ENCODE measurements at regions not wholly inside any gene's neighbourhood (a gene's known extent, or its start where the extent isn't known, plus 50 kb on each side); places are given as distances from the start of the nearest gene placed in this dataset.

DNA sequence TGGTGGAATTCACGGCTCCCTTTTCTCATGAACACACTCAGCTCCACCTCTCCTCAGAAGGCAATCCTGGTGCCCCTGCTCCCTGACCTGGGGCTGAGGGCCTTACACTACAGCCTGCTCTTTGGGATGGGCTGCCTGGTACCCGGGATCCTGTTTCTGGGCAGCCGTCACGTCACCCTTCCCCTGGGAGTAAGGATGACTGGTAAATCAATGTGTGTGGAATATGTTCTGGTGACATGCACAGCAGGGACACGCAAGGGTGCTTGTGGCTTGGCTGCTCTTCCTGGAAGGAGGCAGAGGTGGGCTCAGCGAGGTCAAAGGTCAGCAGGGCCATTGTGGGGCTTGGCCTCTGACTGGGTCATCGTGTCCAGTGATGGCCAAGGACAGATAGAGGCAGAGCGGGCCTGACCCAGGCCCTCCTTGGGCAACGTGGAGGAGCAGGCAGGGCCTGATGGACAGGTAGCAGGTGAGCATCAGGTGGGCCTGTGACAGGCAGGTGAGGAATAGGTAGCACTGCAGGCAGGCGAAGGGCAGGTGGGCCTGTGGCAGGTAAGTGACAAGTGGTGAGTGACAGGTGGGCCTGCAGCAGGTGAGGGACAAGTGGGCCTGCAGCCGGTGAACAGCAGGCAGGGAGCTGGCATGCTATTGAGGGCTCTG, 399.4 kb upstream of the IRX4 start:
- Histone ChIP-seq H3K4me2 (no peak overlapping the region), H4K20me1 (ENCODE audit: insufficient read depth) (no peaks in the 10 kb centered on the region), H2AFZ (ENCODE audit: low read depth) (no peak overlapping the region), H3K27ac (no peak overlapping the region), H3K4me1 (ENCODE audit: low read depth, poor library complexity, severe bottlenecking) (no peaks in the 10 kb centered on the region), H3K27me3 (ENCODE audit: insufficient read depth, low read depth) (no peaks in the 10 kb centered on the region), H3K9ac (no peak overlapping the region), H3K36me3 (ENCODE audit: insufficient read depth) (no peaks in the 10 kb centered on the region), H3K4me3 (IDR thresholded peaks at IDR 0.05; ENCODE audit: insufficient read depth, low read depth, low read length) (no peak overlapping the region), H3K79me2 (ENCODE audit: insufficient read depth, low read depth) (no peaks in the 10 kb centered on the region)
- TF ChIP-seq, protein P1, sequence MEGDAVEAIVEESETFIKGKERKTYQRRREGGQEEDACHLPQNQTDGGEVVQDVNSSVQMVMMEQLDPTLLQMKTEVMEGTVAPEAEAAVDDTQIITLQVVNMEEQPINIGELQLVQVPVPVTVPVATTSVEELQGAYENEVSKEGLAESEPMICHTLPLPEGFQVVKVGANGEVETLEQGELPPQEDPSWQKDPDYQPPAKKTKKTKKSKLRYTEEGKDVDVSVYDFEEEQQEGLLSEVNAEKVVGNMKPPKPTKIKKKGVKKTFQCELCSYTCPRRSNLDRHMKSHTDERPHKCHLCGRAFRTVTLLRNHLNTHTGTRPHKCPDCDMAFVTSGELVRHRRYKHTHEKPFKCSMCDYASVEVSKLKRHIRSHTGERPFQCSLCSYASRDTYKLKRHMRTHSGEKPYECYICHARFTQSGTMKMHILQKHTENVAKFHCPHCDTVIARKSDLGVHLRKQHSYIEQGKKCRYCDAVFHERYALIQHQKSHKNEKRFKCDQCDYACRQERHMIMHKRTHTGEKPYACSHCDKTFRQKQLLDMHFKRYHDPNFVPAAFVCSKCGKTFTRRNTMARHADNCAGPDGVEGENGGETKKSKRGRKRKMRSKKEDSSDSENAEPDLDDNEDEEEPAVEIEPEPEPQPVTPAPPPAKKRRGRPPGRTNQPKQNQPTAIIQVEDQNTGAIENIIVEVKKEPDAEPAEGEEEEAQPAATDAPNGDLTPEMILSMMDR (conservative IDR thresholded peaks at IDR 0.05; ENCODE audit: low read depth, low read length): no peak

DNA sequence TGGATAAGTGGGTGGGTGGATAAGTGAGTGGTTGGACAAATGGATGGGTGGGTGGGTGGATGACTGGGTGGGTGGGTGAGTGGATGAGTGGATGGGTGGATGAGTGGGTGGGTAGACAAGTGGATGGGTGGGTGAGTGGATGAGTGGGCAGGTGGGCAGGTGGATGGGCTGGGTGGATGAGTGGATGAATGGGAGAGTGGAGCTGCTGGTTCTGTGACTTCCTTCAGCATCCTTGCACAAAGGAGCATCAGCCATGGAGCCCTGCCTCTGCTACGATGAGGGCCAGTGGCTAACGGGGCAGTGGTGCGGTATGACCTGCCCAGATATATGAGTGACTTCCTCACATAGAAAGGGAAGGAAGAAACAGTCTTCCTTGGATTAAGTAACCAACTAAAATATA, 398.7 kb upstream of the IRX4 start:
- no peaks in the 10 kb centered on the region for H3K79me2 ChIP-seq (ENCODE audit: insufficient read depth, low read depth)
- TF ChIP-seq, protein P1 (conservative IDR thresholded peaks at IDR 0.05; ENCODE audit: low read depth, low read length): no peak
- no peak overlapping the region for H3K27ac ChIP-seq
- no peaks in the 10 kb centered on the region for H3K36me3 ChIP-seq (ENCODE audit: insufficient read depth)
- H3K4me3 ChIP-seq (IDR thresholded peaks at IDR 0.05; ENCODE audit: insufficient read depth, low read depth, low read length): no peak overlapping the region
- H4K20me1 ChIP-seq (ENCODE audit: insufficient read depth): no peaks in the 10 kb centered on the region
- H3K27me3 ChIP-seq (ENCODE audit: insufficient read depth, low read depth): no peaks in the 10 kb centered on the region
- H3K4me2 ChIP-seq: no peak overlapping the region
- no peaks in the 10 kb centered on the region for H3K4me1 ChIP-seq (ENCODE audit: low read depth, poor library complexity, severe bottlenecking)
- H2AFZ ChIP-seq (ENCODE audit: low read depth): no peak overlapping the region
- H3K9ac ChIP-seq: no peak overlapping the region

DNA sequence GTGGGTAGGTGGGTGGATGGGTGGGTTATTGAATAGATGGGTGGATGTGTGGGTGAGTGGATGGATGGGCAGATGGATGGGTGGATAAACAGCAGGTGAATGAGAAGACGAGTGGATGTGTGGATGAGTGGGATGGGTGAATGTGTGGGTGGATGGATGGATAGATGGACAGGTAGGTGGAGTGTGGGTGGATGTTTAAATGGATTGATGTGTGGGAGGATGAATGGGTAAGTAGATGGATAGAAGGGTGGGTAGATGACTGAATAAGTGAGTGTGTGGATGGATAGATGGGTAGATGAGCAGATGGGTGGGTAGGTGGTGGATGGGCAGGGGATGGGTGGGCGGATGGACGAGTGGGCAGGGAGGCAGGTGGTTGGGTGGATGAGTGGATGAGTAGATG, 397.6 kb upstream of the IRX4 start:
- Histone ChIP-seq H2AFZ (ENCODE audit: low read depth) (no peak overlapping the region), H3K4me2 (no peak overlapping the region), H3K4me1 (ENCODE audit: low read depth, poor library complexity, severe bottlenecking) (no peaks in the 10 kb centered on the region), H3K79me2 (ENCODE audit: insufficient read depth, low read depth) (no peaks in the 10 kb centered on the region), H3K27me3 (ENCODE audit: insufficient read depth, low read depth) (no peaks in the 10 kb centered on the region), H3K36me3 (ENCODE audit: insufficient read depth) (no peaks in the 10 kb centered on the region), H3K4me3 (IDR thresholded peaks at IDR 0.05; ENCODE audit: insufficient read depth, low read depth, low read length) (no peak overlapping the region), H3K9ac (no peak overlapping the region), H3K27ac (no peak overlapping the region), H4K20me1 (ENCODE audit: insufficient read depth) (no peaks in the 10 kb centered on the region)
- TF ChIP-seq, protein P1 (conservative IDR thresholded peaks at IDR 0.05; ENCODE audit: low read depth, low read length): no peak

DNA sequence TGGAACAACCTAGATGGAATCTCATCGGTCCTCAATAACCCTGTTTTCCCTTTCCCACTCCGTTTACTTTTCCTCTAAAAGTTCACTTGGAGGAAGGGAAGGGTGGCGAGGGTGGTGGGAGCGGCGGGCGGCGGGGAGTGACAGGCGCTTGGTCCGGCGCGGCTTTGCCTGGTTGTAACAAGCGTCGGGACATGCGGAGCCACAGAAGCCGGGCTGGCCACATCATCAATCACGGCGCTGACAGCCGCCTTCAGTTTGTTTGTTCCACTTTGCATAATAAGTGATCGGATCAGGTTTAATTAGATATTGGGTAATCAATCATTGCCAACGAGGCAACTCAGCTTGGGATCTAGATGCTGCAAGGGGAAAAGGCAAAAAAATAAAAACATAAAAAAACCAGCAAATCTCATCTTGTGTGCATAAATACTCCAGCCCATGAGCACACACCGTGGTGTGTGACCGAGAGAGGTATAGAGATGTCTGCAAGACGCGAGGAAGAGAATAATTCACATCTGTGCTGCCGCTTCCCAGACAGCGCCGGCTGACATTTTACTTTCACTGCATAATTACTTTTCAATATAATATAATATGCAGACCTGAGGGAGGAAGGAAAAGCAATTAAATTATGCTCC, 396.2 kb upstream of the IRX4 start:
- TF ChIP-seq, protein P1 (conservative IDR thresholded peaks at IDR 0.05; ENCODE audit: low read depth, low read length): no peak
- H3K27ac ChIP-seq: no peak overlapping the region
- H3K9ac ChIP-seq: no peak overlapping the region
- no peak overlapping the region for H3K4me2 ChIP-seq
- no peaks in the 10 kb centered on the region for H3K79me2 ChIP-seq (ENCODE audit: insufficient read depth, low read depth)
- H3K4me1 ChIP-seq (ENCODE audit: low read depth, poor library complexity, severe bottlenecking): no peaks in the 10 kb centered on the region
- no peaks in the 10 kb centered on the region for H3K27me3 ChIP-seq (ENCODE audit: insufficient read depth, low read depth)
- no peak overlapping the region for H2AFZ ChIP-seq (ENCODE audit: low read depth)
- no peaks in the 10 kb centered on the region for H4K20me1 ChIP-seq (ENCODE audit: insufficient read depth)
- no peaks in the 10 kb centered on the region for H3K36me3 ChIP-seq (ENCODE audit: insufficient read depth)
- no peak overlapping the region for H3K4me3 ChIP-seq (IDR thresholded peaks at IDR 0.05; ENCODE audit: insufficient read depth, low read depth, low read length)

All from KMS-11 (cell line).